ENCODE measurements at regions not wholly inside any gene's neighbourhood (a gene's known extent, or its start where the extent isn't known, plus 50 kb on each side); places are given as distances from the start of the nearest gene placed in this dataset.
"Not testable (repeated sequence)": the region's sequence is repeated elsewhere in the genome, so short reads cannot be mapped to it uniquely, and the experiment has no call there.

GRCh38 chr10:30560326-30560725, 69.2 kb downstream of the LYZL2 start:
- CTCF ChIA-PET, result no interaction called here
- intact Hi-C loops (cut with micrococcal nuclease), result no loop called here
- no peaks in the 10 kb centered on the region for H3K9me3 Mint-ChIP-seq
- no peaks in the 10 kb centered on the region for H3K4me1 Mint-ChIP-seq (ENCODE audit: low read depth)
- H3K36me3 Mint-ChIP-seq (ENCODE audit: low read depth), result no peaks in the 10 kb centered on the region
- H3K27ac Mint-ChIP-seq, result no peak overlapping the region
- DNase-seq, result no peak
- H3K4me3 Mint-ChIP-seq, result no peak overlapping the region
- peaks cover 2% of the 10 kb centered on the region for H3K27me3 Mint-ChIP-seq (ENCODE audit: low read depth)

- Mint-ChIP-seq H3K36me3 (ENCODE audit: low read depth) (no peaks in the 10 kb centered on the region), H3K27ac (no peak overlapping the region), H3K4me3 (no peak overlapping the region), H3K27me3 (ENCODE audit: low read depth) (peaks cover under 1% of the 10 kb centered on the region), H3K4me1 (ENCODE audit: low read depth) (no peaks in the 10 kb centered on the region), H3K9me3 (no peaks in the 10 kb centered on the region)
- CTCF ChIA-PET, result no interaction called here
- intact Hi-C loops (cut with micrococcal nuclease), result no loop called here
- DNase-seq, result no peak
Measured at GRCh38 chr10:30559180-30559579, 70.4 kb downstream of the LYZL2 start.

- intact Hi-C loops (cut with micrococcal nuclease), result no loop called here
- no peaks in the 10 kb centered on the region for H3K9me3 Mint-ChIP-seq
- H3K27ac Mint-ChIP-seq, result no peak overlapping the region
- no peaks in the 10 kb centered on the region for H3K4me1 Mint-ChIP-seq (ENCODE audit: low read depth)
- CTCF ChIA-PET, result no interaction called here
- H3K36me3 Mint-ChIP-seq (ENCODE audit: low read depth), result no peaks in the 10 kb centered on the region
- H3K27me3 Mint-ChIP-seq (ENCODE audit: low read depth), result no peaks in the 10 kb centered on the region
- no peak overlapping the region for H3K4me3 Mint-ChIP-seq
- no peak for DNase-seq
Measured at GRCh38 chr10:30558411-30558810, 71.1 kb downstream of the LYZL2 start.

- Mint-ChIP-seq H3K9me3 (no peaks in the 10 kb centered on the region), H3K4me1 (ENCODE audit: low read depth) (no peaks in the 10 kb centered on the region), H3K27me3 (ENCODE audit: low read depth) (no peaks in the 10 kb centered on the region), H3K27ac (no peak overlapping the region), H3K36me3 (ENCODE audit: low read depth) (no peaks in the 10 kb centered on the region), H3K4me3 (no peak overlapping the region)
- no peak for DNase-seq
- intact Hi-C loops (cut with micrococcal nuclease), result no loop called here
- CTCF ChIA-PET, result interaction anchor here (1.0 kb wide), 1 partner anchor 103 kb away, joined by 3 read pairs; no protein-coding TSS in a partner anchor
Measured at GRCh38 chr10:30557884-30558283, 71.7 kb downstream of the LYZL2 start.

GRCh38 chr10:30556189-30556588, 73.4 kb downstream of the LYZL2 start:
- intact Hi-C loops (cut with micrococcal nuclease), result no loop called here
- no peaks in the 10 kb centered on the region for H3K27me3 Mint-ChIP-seq (ENCODE audit: low read depth)
- no peaks in the 10 kb centered on the region for H3K36me3 Mint-ChIP-seq (ENCODE audit: low read depth)
- no peak overlapping the region for H3K4me3 Mint-ChIP-seq
- no peaks in the 10 kb centered on the region for H3K9me3 Mint-ChIP-seq
- no peaks in the 10 kb centered on the region for H3K4me1 Mint-ChIP-seq (ENCODE audit: low read depth)
- H3K27ac Mint-ChIP-seq, result no peak overlapping the region
- DNase-seq, result no peak
- CTCF ChIA-PET, result interaction anchor here (1.1 kb wide), 1 partner anchor 35 kb away, joined by 7 read pairs; no protein-coding TSS in a partner anchor

- no peak for DNase-seq
- peaks cover 2% of the 10 kb centered on the region for H3K4me1 Mint-ChIP-seq (ENCODE audit: low read depth)
- CTCF ChIA-PET, result interaction anchor here (1.1 kb wide), 1 partner anchor 36 kb away, joined by 7 read pairs; no protein-coding TSS in a partner anchor
- H3K4me3 Mint-ChIP-seq, result no peak overlapping the region
- H3K9me3 Mint-ChIP-seq, result no peaks in the 10 kb centered on the region
- intact Hi-C loops (cut with micrococcal nuclease), result no loop called here
- no peaks in the 10 kb centered on the region for H3K27me3 Mint-ChIP-seq (ENCODE audit: low read depth)
- H3K36me3 Mint-ChIP-seq (ENCODE audit: low read depth), result no peaks in the 10 kb centered on the region
- H3K27ac Mint-ChIP-seq, result no peak overlapping the region
Measured at GRCh38 chr10:30555465-30555864, 74.1 kb downstream of the LYZL2 start.

- CTCF ChIA-PET, result interaction anchor here (1.1 kb wide), 1 partner anchor 27 kb away, joined by 5 read pairs; no protein-coding TSS in a partner anchor
- Mint-ChIP-seq H3K27me3 (ENCODE audit: low read depth) (no peaks in the 10 kb centered on the region), H3K27ac (no peak overlapping the region), H3K4me1 (ENCODE audit: low read depth) (peaks cover 2% of the 10 kb centered on the region), H3K9me3 (no peaks in the 10 kb centered on the region), H3K36me3 (ENCODE audit: low read depth) (no peaks in the 10 kb centered on the region), H3K4me3 (no peak overlapping the region)
- intact Hi-C loops (cut with micrococcal nuclease), result no loop called here
- DNase-seq, result no peak
Measured at GRCh38 chr10:30554440-30554825, 75.1 kb downstream of the LYZL2 start.

- Mint-ChIP-seq H3K9me3 (no peaks in the 10 kb centered on the region), H3K4me3 (no peak overlapping the region), H3K36me3 (ENCODE audit: low read depth) (no peaks in the 10 kb centered on the region), H3K27ac (no peak overlapping the region), H3K27me3 (ENCODE audit: low read depth) (no peaks in the 10 kb centered on the region), H3K4me1 (ENCODE audit: low read depth) (peaks cover 2% of the 10 kb centered on the region)
- DNase-seq, result no peak
- intact Hi-C loops (cut with micrococcal nuclease), result no loop called here
- CTCF ChIA-PET, result interaction anchor here (0.6 to 1.1 kb wide), 2 partner anchors 27 to 229 kb away, joined by 3 to 5 read pairs; no protein-coding TSS in a partner anchor
Measured at GRCh38 chr10:30553626-30554439, 75.7 kb downstream of the LYZL2 start.

- Mint-ChIP-seq H3K9me3 (no peaks in the 10 kb centered on the region), H3K27ac (no peak overlapping the region), H3K4me1 (ENCODE audit: low read depth) (peaks cover 2% of the 10 kb centered on the region), H3K27me3 (ENCODE audit: low read depth) (no peaks in the 10 kb centered on the region), H3K4me3 (no peak overlapping the region), H3K36me3 (ENCODE audit: low read depth) (no peaks in the 10 kb centered on the region)
- intact Hi-C loops (cut with micrococcal nuclease), result no loop called here
- CTCF ChIA-PET, result interaction anchor here (0.6 kb wide), 1 partner anchor 228 kb away, joined by 3 read pairs; no protein-coding TSS in a partner anchor
- DNase-seq, result no peak
Measured at GRCh38 chr10:30553018-30553625, 76.4 kb downstream of the LYZL2 start.

GRCh38 chr10:30550967-30551815, 78.4 kb downstream of the LYZL2 start:
- H3K27ac Mint-ChIP-seq, result no peak overlapping the region
- H3K4me1 Mint-ChIP-seq (ENCODE audit: low read depth), result peaks cover 2% of the 10 kb centered on the region
- CTCF ChIA-PET, result interaction anchor here (1.2 kb wide), 1 partner anchor 30 kb away, joined by 5 read pairs; no protein-coding TSS in a partner anchor
- intact Hi-C loops (cut with micrococcal nuclease), result no loop called here
- no peak overlapping the region for H3K4me3 Mint-ChIP-seq
- DNase-seq, result no peak
- H3K27me3 Mint-ChIP-seq (ENCODE audit: low read depth), result no peaks in the 10 kb centered on the region
- H3K9me3 Mint-ChIP-seq, result no peaks in the 10 kb centered on the region
- no peaks in the 10 kb centered on the region for H3K36me3 Mint-ChIP-seq (ENCODE audit: low read depth)

- DNase-seq; H3K4me1 Mint-ChIP-seq (ENCODE audit: low read depth); H3K27ac Mint-ChIP-seq; H3K9me3 Mint-ChIP-seq; H3K36me3 Mint-ChIP-seq (ENCODE audit: low read depth); intact Hi-C loops (cut with micrococcal nuclease); H3K27me3 Mint-ChIP-seq (ENCODE audit: low read depth); H3K4me3 Mint-ChIP-seq: not testable (repeated sequence)
- CTCF ChIA-PET, result interaction anchor here (0.7 kb wide), 1 partner anchor 93 kb away, joined by 5 read pairs; no protein-coding TSS in a partner anchor
Measured at GRCh38 chr10:30549134-30549687, 80.3 kb downstream of the LYZL2 start.

GRCh38 chr10:30546511-30546910, 83.0 kb downstream of the LYZL2 start:
- Mint-ChIP-seq H3K4me1 (ENCODE audit: low read depth) (peaks cover 11% of the 10 kb centered on the region), H3K9me3 (no peaks in the 10 kb centered on the region), H3K36me3 (ENCODE audit: low read depth) (no peaks in the 10 kb centered on the region), H3K4me3 (no peak overlapping the region), H3K27me3 (ENCODE audit: low read depth) (no peaks in the 10 kb centered on the region), H3K27ac (no peak overlapping the region)
- no peak for DNase-seq
- intact Hi-C loops (cut with micrococcal nuclease), result no loop called here
- CTCF ChIA-PET, result interaction anchor here (0.9 kb wide), 1 partner anchor 93 kb away, joined by 4 read pairs; no protein-coding TSS in a partner anchor
